H9 (cell line): ENCODE measurements at regions not wholly inside any gene's neighbourhood (a gene's known extent, or its start where the extent isn't known, plus 50 kb on each side); places are given as distances from the start of the nearest gene placed in this dataset.

Source experiments
- DNase-seq: peaks from one replicate; pipeline ENCODE4 v3.0.0-alpha.2; 2017
- H2AFZ ChIP-seq: one replicate; pipeline ENCODE4 v1.6.1; 2013; ENCODE audit warnings: mild to moderate bottlenecking, low read length, control low read depth, moderate library complexity
- H2AK5ac ChIP-seq: 2 replicates; pipeline ENCODE4 v1.6.1; 2013; ENCODE audit warnings: low read length, control low read depth, mixed read lengths; ENCODE audit not compliant: insufficient read length
- H2BK120ac ChIP-seq: one replicate; pipeline ENCODE4 v1.6.1; 2013; ENCODE audit warnings: low read depth, mild to moderate bottlenecking, low read length, control low read depth, inconsistent platforms; ENCODE audit not compliant: poor library complexity, severe bottlenecking
- H2BK12ac ChIP-seq: 2 replicates; pipeline ENCODE4 v1.6.1; 2013; ENCODE audit warnings: low read length, control low read depth, mixed read lengths, low read depth; ENCODE audit not compliant: insufficient read length
- H2BK15ac ChIP-seq: 2 replicates; pipeline ENCODE4 v1.6.1; 2013; ENCODE audit warnings: low read depth, low read length, control low read depth
- H2BK20ac ChIP-seq: one replicate; pipeline ENCODE4 v1.6.1; 2013; ENCODE audit warnings: low read depth, mild to moderate bottlenecking, low read length, control low read depth, inconsistent platforms; ENCODE audit not compliant: poor library complexity, severe bottlenecking
- H2BK5ac ChIP-seq: 2 replicates; pipeline ENCODE4 v1.6.1; 2013; ENCODE audit warnings: low read length, control low read depth, mixed read lengths; ENCODE audit not compliant: insufficient read length
- H3K14ac ChIP-seq: 2 replicates; pipeline ENCODE4 v1.6.1; 2013; ENCODE audit warnings: low read length, control low read depth; ENCODE audit not compliant: insufficient read depth
- H3K18ac ChIP-seq: 2 replicates; pipeline ENCODE4 v1.6.1; 2013; ENCODE audit warnings: low read depth, mild to moderate bottlenecking, mixed read lengths, low read length, control low read depth; ENCODE audit not compliant: insufficient read length
- H3K23ac ChIP-seq: 2 replicates; pipeline ENCODE4 v1.6.1; 2013; ENCODE audit warnings: low read length, control low read depth, mixed read lengths, low read depth; ENCODE audit not compliant: insufficient read length
- H3K23me2 ChIP-seq: 2 replicates; pipeline ENCODE4 v1.6.1; 2013; ENCODE audit warnings: low read depth, mild to moderate bottlenecking, mixed read lengths, low read length, control low read depth; ENCODE audit not compliant: insufficient read length, poor library complexity, severe bottlenecking
- H3K27ac ChIP-seq: 2 replicates; pipeline ENCODE4 v1.5.1; 2013; ENCODE audit warnings: low read length, control low read depth, mixed read lengths, low read depth; ENCODE audit not compliant: insufficient read length
- H3K27me3 ChIP-seq: 2 replicates; pipeline ENCODE4 v1.6.1; 2013; ENCODE audit warnings: low read length, control low read depth, inconsistent platforms; ENCODE audit not compliant: insufficient read depth
- H3K4ac ChIP-seq: 2 replicates; pipeline ENCODE4 v1.6.1; 2013; ENCODE audit warnings: low read depth, mild to moderate bottlenecking, control low read depth, inconsistent platforms, low read length, moderate library complexity
- H3K4me1 ChIP-seq: 2 replicates; pipeline ENCODE4 v1.6.1; 2013; ENCODE audit warnings: low read length, control low read depth, inconsistent platforms; ENCODE audit not compliant: insufficient read depth
- H3K4me2 ChIP-seq: 2 replicates; pipeline ENCODE4 v1.6.1; 2013; ENCODE audit warnings: low read length, control low read depth, mixed read lengths; ENCODE audit not compliant: insufficient read length, insufficient read depth
- H3K56ac ChIP-seq: 2 replicates; pipeline ENCODE4 v1.6.1; 2013; ENCODE audit warnings: low read depth, mild to moderate bottlenecking, mixed read lengths, low read length, control low read depth; ENCODE audit not compliant: insufficient read length
- H3K79me1 ChIP-seq: 2 replicates; pipeline ENCODE4 v1.6.1; 2013; ENCODE audit warnings: low read depth, mild to moderate bottlenecking, moderate library complexity, low read length, control low read depth, inconsistent platforms; ENCODE audit not compliant: insufficient read depth, poor library complexity, severe bottlenecking
- H3K79me2 ChIP-seq: 2 replicates; pipeline ENCODE4 v1.6.1; 2013; ENCODE audit warnings: low read length, control low read depth, inconsistent platforms; ENCODE audit not compliant: insufficient read depth
- H3K9ac ChIP-seq: 2 replicates; pipeline ENCODE4 v1.6.1; 2013; ENCODE audit warnings: low read length, control low read depth, mixed read lengths; ENCODE audit not compliant: insufficient read length; ENCODE audit errors: extremely low read depth
- H3K9me3 ChIP-seq: one replicate; pipeline ENCODE4 v1.6.1; 2013; ENCODE audit warnings: low read depth, low read length, inconsistent platforms; ENCODE audit not compliant: control insufficient read depth
- H3T11ph ChIP-seq: one replicate; pipeline ENCODE4 v1.6.1; 2013; ENCODE audit warnings: mild to moderate bottlenecking, low read length, control low read depth, inconsistent platforms
- H4K20me1 ChIP-seq: one replicate; pipeline ENCODE4 v1.6.1; 2013; ENCODE audit not compliant: control insufficient read depth, insufficient read length, insufficient read depth
- H4K5ac ChIP-seq: 2 replicates; pipeline ENCODE4 v1.6.1; 2013; ENCODE audit warnings: low read depth, mild to moderate bottlenecking, mixed read lengths, low read length, control low read depth; ENCODE audit not compliant: insufficient read length
- H4K8ac ChIP-seq: replicated peaks from 2 replicates; pipeline ENCODE4 v1.6.1; 2013; ENCODE audit warnings: low read length, control low read depth, mixed read lengths, low read depth; ENCODE audit not compliant: insufficient read length
- H4K91ac ChIP-seq: 2 replicates; pipeline ENCODE4 v1.6.1; 2013; ENCODE audit warnings: low read depth, mild to moderate bottlenecking, moderate library complexity, mixed read lengths, low read length, control low read depth; ENCODE audit not compliant: insufficient read length
- H3K27ac Mint-ChIP-seq, 3 experiments: 2 replicates in 2 of 3; 3 replicates in 1 of 3; pipeline ENCODE4 v1.8.0; 2020 to 2021; ENCODE audit warnings: mixed read lengths in 3 of 3, mild to moderate bottlenecking in 1 of 3, moderate library complexity in 1 of 3
- H3K27me3 Mint-ChIP-seq: 2 replicates; pipeline ENCODE4 v1.8.0; 2021; ENCODE audit warnings: low read depth, mild to moderate bottlenecking, moderate library complexity, mixed read lengths
- H3K36me3 Mint-ChIP-seq, 3 experiments: 2 replicates in 2 of 3; 3 replicates in 1 of 3; pipeline ENCODE4 v1.8.0; 2020 to 2021; ENCODE audit warnings: low read depth in 3 of 3, mixed read lengths in 3 of 3; ENCODE audit not compliant: insufficient read depth in 1 of 3
- H3K4me1 Mint-ChIP-seq, 2 experiments: 2 replicates each; pipeline ENCODE4 v1.8.0; 2020; ENCODE audit warnings: mixed read lengths in 2 of 2
- H3K4me3 Mint-ChIP-seq, 2 experiments: 2 replicates in 1 of 2; 3 replicates in 1 of 2; pipeline ENCODE4 v1.8.0; 2020 to 2021; ENCODE audit warnings: mild to moderate bottlenecking in 2 of 2, mixed read lengths in 2 of 2, moderate library complexity in 1 of 2
- H3K9me3 Mint-ChIP-seq, 2 experiments: 2 replicates in 1 of 2; 3 replicates in 1 of 2; pipeline ENCODE4 v1.8.0; 2020; ENCODE audit warnings: mild to moderate bottlenecking in 2 of 2, mixed read lengths in 2 of 2, moderate library complexity in 1 of 2
- WGBS: extraction: QIAGEN DNeasy Blood & Tissue Kit; methylation state at CpG from one replicate; pipeline ENCODE4 v1.1.7; 2013; ENCODE audit warnings: missing lambda C conversion rate, low lambda C conversion rate, mixed read lengths; ENCODE audit not compliant: insufficient read length; ENCODE audit errors: extremely low coverage; 5-methylcytosine and 5-hydroxymethylcytosine counted together
- TF ChIP-seq, protein P1 (sequence below): fragments of 200-600 bp; sonication (generic); conservative IDR thresholded peaks from 3 replicates; pipeline ENCODE4 v1.8.0; 2021; ENCODE audit warnings: antibody characterized with exemption, mild to moderate bottlenecking

- Histone ChIP-seq H2AK5ac (no peak overlapping the region), H3K23ac (no peak overlapping the region), H2BK120ac (no peak overlapping the region), H4K91ac (no peak overlapping the region), H3K18ac (no peak overlapping the region), H2BK15ac (no peak overlapping the region), H3T11ph (no peak overlapping the region), H2BK5ac (no peak overlapping the region), H3K4ac (no peak overlapping the region), H3K79me2 (no peaks in the 10 kb centered on the region), H3K14ac (no peak overlapping the region), H3K56ac (no peak overlapping the region), H3K9ac (no peak overlapping the region), H2BK20ac (no peak overlapping the region), H3K27me3 (no peaks in the 10 kb centered on the region), H4K8ac (no peak overlapping the region), H2BK12ac (no peak overlapping the region), H2AFZ (no peak overlapping the region), H4K20me1 (no peaks in the 10 kb centered on the region), H3K4me2 (no peak overlapping the region), H3K23me2 (no peaks in the 10 kb centered on the region), H3K9me3 (no peaks in the 10 kb centered on the region), H3K27ac (no peak overlapping the region), H3K79me1 (no peaks in the 10 kb centered on the region), H3K4me1 (no peaks in the 10 kb centered on the region), H4K5ac (no peak overlapping the region)
- no peak overlapping the region for H3K27ac Mint-ChIP-seq
- H3K27me3 Mint-ChIP-seq: no peaks in the 10 kb centered on the region; the same call in 1 of the 2 replicates
- TF ChIP-seq, protein P1, sequence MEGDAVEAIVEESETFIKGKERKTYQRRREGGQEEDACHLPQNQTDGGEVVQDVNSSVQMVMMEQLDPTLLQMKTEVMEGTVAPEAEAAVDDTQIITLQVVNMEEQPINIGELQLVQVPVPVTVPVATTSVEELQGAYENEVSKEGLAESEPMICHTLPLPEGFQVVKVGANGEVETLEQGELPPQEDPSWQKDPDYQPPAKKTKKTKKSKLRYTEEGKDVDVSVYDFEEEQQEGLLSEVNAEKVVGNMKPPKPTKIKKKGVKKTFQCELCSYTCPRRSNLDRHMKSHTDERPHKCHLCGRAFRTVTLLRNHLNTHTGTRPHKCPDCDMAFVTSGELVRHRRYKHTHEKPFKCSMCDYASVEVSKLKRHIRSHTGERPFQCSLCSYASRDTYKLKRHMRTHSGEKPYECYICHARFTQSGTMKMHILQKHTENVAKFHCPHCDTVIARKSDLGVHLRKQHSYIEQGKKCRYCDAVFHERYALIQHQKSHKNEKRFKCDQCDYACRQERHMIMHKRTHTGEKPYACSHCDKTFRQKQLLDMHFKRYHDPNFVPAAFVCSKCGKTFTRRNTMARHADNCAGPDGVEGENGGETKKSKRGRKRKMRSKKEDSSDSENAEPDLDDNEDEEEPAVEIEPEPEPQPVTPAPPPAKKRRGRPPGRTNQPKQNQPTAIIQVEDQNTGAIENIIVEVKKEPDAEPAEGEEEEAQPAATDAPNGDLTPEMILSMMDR: no peak
- no peaks in the 10 kb centered on the region for H3K36me3 Mint-ChIP-seq
- peaks cover 6% of the 10 kb centered on the region in 2 experiments for H3K4me1 Mint-ChIP-seq
- H3K4me3 Mint-ChIP-seq: no peak overlapping the region
- DNase-seq: no peak
- H3K9me3 Mint-ChIP-seq: no peaks in the 10 kb centered on the region; a peak in 2 of 5 replicates
- whole genome bisulfite sequencing: no CpG with 5 or more reads among the region's 1 CpG
Measured at GRCh38 chr3:96319166-96319565, 495.2 kb upstream of the EPHA6 start.
